CD4-positive, alpha-beta T cell (primary cell): ENCODE measurements at regions not wholly inside any gene's neighbourhood (a gene's known extent, or its start where the extent isn't known, plus 50 kb on each side); places are given as distances from the start of the nearest gene placed in this dataset.

Experiments
- ATAC-seq: fragments of 200-7000 bp; cut with Tn5 transposase; one replicate; pipeline ENCODE4 v1.10.0; 2022; ENCODE audit warnings: mild to moderate bottlenecking; ENCODE audit not compliant: poor library complexity
- CTCF ChIA-PET: fragments of 350-600 bp; sonication (Branson Sonifier 250); formaldehyde crosslinking; loops from one replicate; lab custom pipeline; 2021; ENCODE audit warnings: antibody characterized with exemption, inconsistent platforms; lab: Charles Lee
- POLR2A ChIA-PET: fragments of 350-600 bp; sonication (Branson Sonifier 250); formaldehyde crosslinking; loops from one replicate; lab custom pipeline; 2021; ENCODE audit warnings: antibody characterized with exemption, inconsistent platforms; lab: Charles Lee
- DNase-seq, 14 experiments: peaks; one replicate each; pipeline ENCODE4 v3.0.0-alpha.2; 2013 to 2020; ENCODE audit warnings: mixed read lengths in 2 of 14
- H3K27ac ChIP-seq, 2 donors: one replicate each; pipeline versions ENCODE4 v1.5.1 to v1.7.0; 2013; ENCODE audit warnings: low read length in 2 of 2, low read depth in 1 of 2, mild to moderate bottlenecking in 1 of 2
- H3K27me3 ChIP-seq, 2 experiments: 1 replicate in 1 of 2; 2 replicates in 1 of 2; pipeline versions ENCODE4 v1.6.1 to v1.7.0; 2013; ENCODE audit warnings: low read length in 2 of 2, control low read depth in 1 of 2, mild to moderate bottlenecking in 1 of 2, moderate library complexity in 1 of 2; ENCODE audit not compliant: insufficient read depth in 2 of 2, control insufficient read depth in 1 of 2
- H3K36me3 ChIP-seq: one replicate; pipeline ENCODE4 v1.6.1; 2013; ENCODE audit warnings: low read length, control low read depth; ENCODE audit not compliant: insufficient read depth
- H3K4me1 ChIP-seq: one replicate; pipeline ENCODE4 v1.6.1; 2013; ENCODE audit warnings: low read length, control low read depth; ENCODE audit not compliant: insufficient read depth
- H3K4me3 ChIP-seq: one replicate; pipeline ENCODE4 v1.5.1; 2013; ENCODE audit warnings: mild to moderate bottlenecking, low read length, moderate library complexity
- H3K9me3 ChIP-seq, 2 experiments: 1 replicate in 1 of 2; 2 replicates in 1 of 2; pipeline versions ENCODE4 v1.6.1 to v1.7.0; 2013; ENCODE audit warnings: low read length in 2 of 2, mild to moderate bottlenecking in 2 of 2, control low read depth in 1 of 2, moderate library complexity in 1 of 2; ENCODE audit not compliant: control insufficient read depth in 1 of 2, insufficient read depth in 1 of 2
- H3K27ac Mint-ChIP-seq: one replicate; pipeline ENCODE4 v1.8.0; 2020; ENCODE audit warnings: mixed read lengths
- H3K27me3 Mint-ChIP-seq: one replicate; pipeline ENCODE4 v1.8.0; 2021; ENCODE audit warnings: mixed read lengths
- H3K36me3 Mint-ChIP-seq: one replicate; pipeline ENCODE4 v1.8.0; 2021; ENCODE audit warnings: low read depth, mixed read lengths
- H3K4me1 Mint-ChIP-seq: one replicate; pipeline ENCODE4 v1.8.0; 2021; ENCODE audit warnings: low read depth, mixed read lengths
- H3K4me3 Mint-ChIP-seq: one replicate; pipeline ENCODE4 v1.8.0; 2020; ENCODE audit warnings: mild to moderate bottlenecking, mixed read lengths
- H3K9me3 Mint-ChIP-seq: one replicate; pipeline ENCODE4 v1.8.0; 2020; ENCODE audit warnings: mixed read lengths
- intact Hi-C, 2 experiments: fragments of 100-400 bp; cut with DNase I in 1 of 2; cut with micrococcal nuclease in 1 of 2; formaldehyde crosslinking; loops; one replicate each; pipeline versions ENCODE4 v1.15.1 to v1.9.0; 2023 to 2025; cut with DNase I, micrococcal nuclease
- TF ChIP-seq, protein P1 (sequence below): fragments of 200-600 bp; IDR thresholded peaks from one replicate; pipeline ENCODE4 v1.8.0; 2022; ENCODE audit warnings: antibody characterized with exemption, mild to moderate bottlenecking

DNA sequence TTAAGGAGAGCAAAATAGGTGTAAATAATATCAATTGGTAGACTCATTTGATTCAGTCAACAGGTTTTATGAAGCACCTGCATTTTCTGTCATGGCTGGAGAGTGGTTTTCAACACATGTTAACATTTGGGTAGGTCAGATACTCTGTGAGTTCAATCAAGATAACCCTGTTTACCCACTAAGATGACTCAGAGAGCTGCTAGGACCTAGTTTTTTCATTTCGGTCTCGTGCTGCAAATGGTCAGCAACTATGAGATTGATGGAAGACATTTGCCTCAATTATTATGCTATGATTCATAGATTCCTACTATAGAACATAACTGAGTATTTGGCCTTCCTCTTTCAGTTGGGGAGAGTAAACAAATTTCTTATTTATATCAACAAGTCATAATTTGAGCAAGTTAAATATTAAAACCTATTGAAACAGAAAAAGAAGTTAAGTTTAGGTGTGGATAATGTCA, 391.4 kb upstream of the CITED2 start:
- ChIA-PET POLR2A (no interaction called here), CTCF (interaction anchor here (0.6 kb wide), 1 partner anchor 20 kb away, joined by 5 read pairs; no protein-coding TSS in a partner anchor)
- Mint-ChIP-seq H3K4me1 (no peaks in the 10 kb centered on the region), H3K27me3 (no peaks in the 10 kb centered on the region), H3K36me3 (no peaks in the 10 kb centered on the region), H3K9me3 (no peaks in the 10 kb centered on the region), H3K27ac (no peak overlapping the region), H3K4me3 (no peak overlapping the region)
- H3K9me3 ChIP-seq: no peaks in the 10 kb centered on the region
- TF ChIP-seq, protein P1, sequence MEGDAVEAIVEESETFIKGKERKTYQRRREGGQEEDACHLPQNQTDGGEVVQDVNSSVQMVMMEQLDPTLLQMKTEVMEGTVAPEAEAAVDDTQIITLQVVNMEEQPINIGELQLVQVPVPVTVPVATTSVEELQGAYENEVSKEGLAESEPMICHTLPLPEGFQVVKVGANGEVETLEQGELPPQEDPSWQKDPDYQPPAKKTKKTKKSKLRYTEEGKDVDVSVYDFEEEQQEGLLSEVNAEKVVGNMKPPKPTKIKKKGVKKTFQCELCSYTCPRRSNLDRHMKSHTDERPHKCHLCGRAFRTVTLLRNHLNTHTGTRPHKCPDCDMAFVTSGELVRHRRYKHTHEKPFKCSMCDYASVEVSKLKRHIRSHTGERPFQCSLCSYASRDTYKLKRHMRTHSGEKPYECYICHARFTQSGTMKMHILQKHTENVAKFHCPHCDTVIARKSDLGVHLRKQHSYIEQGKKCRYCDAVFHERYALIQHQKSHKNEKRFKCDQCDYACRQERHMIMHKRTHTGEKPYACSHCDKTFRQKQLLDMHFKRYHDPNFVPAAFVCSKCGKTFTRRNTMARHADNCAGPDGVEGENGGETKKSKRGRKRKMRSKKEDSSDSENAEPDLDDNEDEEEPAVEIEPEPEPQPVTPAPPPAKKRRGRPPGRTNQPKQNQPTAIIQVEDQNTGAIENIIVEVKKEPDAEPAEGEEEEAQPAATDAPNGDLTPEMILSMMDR: no peak
- H3K4me3 ChIP-seq: no peak overlapping the region
- no peaks in the 10 kb centered on the region for H3K36me3 ChIP-seq
- H3K27me3 ChIP-seq: no peaks in the 10 kb centered on the region
- no peak for ATAC-seq
- H3K27ac ChIP-seq: no peak overlapping the region
- intact Hi-C loops: no loop called here
- H3K4me1 ChIP-seq: no peaks in the 10 kb centered on the region
- DNase-seq: no peak

DNA sequence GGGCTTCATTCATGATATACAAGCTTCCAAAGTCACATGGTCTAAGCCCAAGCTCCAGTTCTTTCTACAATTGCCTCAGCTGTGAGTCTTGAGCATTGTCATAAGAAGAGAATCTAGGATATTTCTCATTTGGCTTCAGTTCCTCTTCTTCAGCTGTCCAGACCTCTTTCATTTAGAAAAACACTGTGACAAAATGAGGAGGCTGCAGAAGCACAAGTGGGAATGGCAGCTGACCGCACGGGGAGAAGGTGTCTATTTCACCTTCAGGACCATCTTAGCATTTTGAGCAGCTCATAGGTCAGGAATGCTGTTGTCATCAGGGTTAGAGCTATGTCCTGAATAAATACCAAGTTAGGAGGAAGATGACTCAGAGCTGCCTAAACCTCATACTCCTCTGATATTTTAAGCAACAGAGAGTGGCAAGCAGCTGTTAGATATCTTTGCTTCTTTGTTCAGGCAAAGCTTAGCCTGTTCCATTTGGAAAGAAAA, 390.1 kb upstream of the CITED2 start:
- TF ChIP-seq, protein P1: no peak
- H3K4me3 Mint-ChIP-seq: no peak overlapping the region
- ATAC-seq (no peak), DNase-seq (peak in 3 of 14 experiments; percentile 6 to 33 (median 20))
- no peaks in the 10 kb centered on the region for H3K36me3 Mint-ChIP-seq
- intact Hi-C loops: no loop called here
- H3K27me3 ChIP-seq: no peaks in the 10 kb centered on the region
- H3K36me3 ChIP-seq: no peaks in the 10 kb centered on the region
- no peak overlapping the region for H3K27ac ChIP-seq
- no peaks in the 10 kb centered on the region for H3K27me3 Mint-ChIP-seq
- H3K9me3 Mint-ChIP-seq: no peaks in the 10 kb centered on the region
- H3K4me1 Mint-ChIP-seq: no peaks in the 10 kb centered on the region
- CTCF ChIA-PET: no interaction called here
- H3K4me1 ChIP-seq: no peaks in the 10 kb centered on the region
- H3K27ac Mint-ChIP-seq: no peak overlapping the region
- no peak overlapping the region for H3K4me3 ChIP-seq
- POLR2A ChIA-PET: no interaction called here
- H3K9me3 ChIP-seq: no peaks in the 10 kb centered on the region

DNA sequence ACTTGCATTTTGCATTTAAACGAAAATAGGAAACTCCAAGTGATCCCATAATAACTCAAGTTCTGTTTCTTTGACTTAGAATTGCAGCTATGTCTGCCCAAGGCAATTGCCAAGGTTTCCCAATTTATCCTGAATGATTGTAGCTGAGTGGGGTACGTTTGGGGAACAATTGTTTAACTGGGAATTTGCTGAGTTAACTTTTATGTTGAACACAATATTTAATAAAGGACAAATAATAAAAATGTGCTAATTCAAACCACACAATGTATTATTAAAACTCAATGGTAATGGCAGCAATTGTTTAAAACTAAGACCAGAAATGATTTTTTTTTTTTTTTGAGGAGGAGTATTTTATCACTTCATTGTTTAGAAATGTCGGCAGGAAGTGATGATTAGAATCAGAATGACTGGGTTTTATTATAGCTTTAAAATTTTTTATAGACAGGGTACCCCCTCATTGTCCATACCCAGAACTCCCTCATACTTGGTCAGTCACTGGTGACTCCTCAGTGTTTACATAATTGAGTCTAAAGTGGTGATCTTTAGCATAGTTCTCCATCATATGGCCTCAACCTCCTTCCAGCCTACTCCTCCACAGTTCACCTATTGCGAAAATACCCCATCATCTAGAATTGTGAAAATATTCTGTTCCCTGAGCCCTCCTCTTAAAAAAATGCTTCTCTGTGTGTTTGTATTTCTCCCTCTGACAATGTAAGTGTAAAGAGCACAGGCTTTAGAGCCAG, 389.2 kb upstream of the CITED2 start:
- ChIA-PET CTCF (interaction anchor here (0.6 to 0.7 kb wide), 3 partner anchors 21 to 536 kb away, joined by 3 read pairs; no protein-coding TSS in a partner anchor), POLR2A (no interaction called here)
- H3K36me3 Mint-ChIP-seq: no peaks in the 10 kb centered on the region
- no peak for ATAC-seq
- no peaks in the 10 kb centered on the region for H3K9me3 Mint-ChIP-seq
- TF ChIP-seq, protein P1: no peak
- Histone ChIP-seq H3K9me3 (no peaks in the 10 kb centered on the region), H3K27me3 (no peaks in the 10 kb centered on the region), H3K36me3 (no peaks in the 10 kb centered on the region), H3K4me1 (no peaks in the 10 kb centered on the region), H3K27ac (no peak overlapping the region), H3K4me3 (no peak overlapping the region)
- no peak for DNase-seq
- no peak overlapping the region for H3K4me3 Mint-ChIP-seq
- intact Hi-C loops: no loop called here
- H3K27me3 Mint-ChIP-seq: no peaks in the 10 kb centered on the region
- H3K4me1 Mint-ChIP-seq: no peaks in the 10 kb centered on the region
- H3K27ac Mint-ChIP-seq: no peak overlapping the region
